ENCODE measurements at regions not wholly inside any gene's neighbourhood (a gene's known extent, or its start where the extent isn't known, plus 50 kb on each side); places are given as distances from the start of the nearest gene placed in this dataset.

GRCh38 chr4:103457566-103457965 lies 259.4 kb upstream of the CENPE start:
- no peaks in the 10 kb centered on the region for H3K36me3 ChIP-seq (ENCODE audit: control insufficient read depth, insufficient read depth, low read length)
- no peak overlapping the region for H3K9ac ChIP-seq (ENCODE audit: low read length)
- no peak overlapping the region for H3K27ac ChIP-seq (ENCODE audit: low read depth, low read length)
- H3K4me3 ChIP-seq (ENCODE audit: low read depth, low read length): no peak overlapping the region
- no peaks in the 10 kb centered on the region for H3K4me1 ChIP-seq (ENCODE audit: control insufficient read depth, insufficient read depth, low read length)
- H3K27me3 ChIP-seq (ENCODE audit: control insufficient read depth, insufficient read depth, low read length): no peaks in the 10 kb centered on the region
- peaks cover 4% of the 10 kb centered on the region; the same call in 1 of the 2 replicates for H3K9me3 ChIP-seq (ENCODE audit: control insufficient read depth, insufficient read depth, low read depth, low read length)

GRCh38 chr4:103451341-103451740 lies 253.2 kb upstream of the CENPE start:
- Histone ChIP-seq H3K27me3 (ENCODE audit: control insufficient read depth, insufficient read depth, low read length) (no peaks in the 10 kb centered on the region), H3K4me3 (ENCODE audit: low read depth, low read length) (no peak overlapping the region), H3K9me3 (ENCODE audit: control insufficient read depth, insufficient read depth, low read depth, low read length) (no peaks in the 10 kb centered on the region; the same call in 1 of the 2 replicates), H3K27ac (ENCODE audit: low read depth, low read length) (no peak overlapping the region), H3K36me3 (ENCODE audit: control insufficient read depth, insufficient read depth, low read length) (no peaks in the 10 kb centered on the region), H3K9ac (ENCODE audit: low read length) (no peak overlapping the region), H3K4me1 (ENCODE audit: control insufficient read depth, insufficient read depth, low read length) (no peaks in the 10 kb centered on the region)

- no peak overlapping the region for H3K27ac ChIP-seq (ENCODE audit: low read depth, low read length)
- H3K36me3 ChIP-seq (ENCODE audit: control insufficient read depth, insufficient read depth, low read length): no peaks in the 10 kb centered on the region
- H3K4me1 ChIP-seq (ENCODE audit: control insufficient read depth, insufficient read depth, low read length): no peaks in the 10 kb centered on the region
- no peaks in the 10 kb centered on the region for H3K27me3 ChIP-seq (ENCODE audit: control insufficient read depth, insufficient read depth, low read length)
- no peaks in the 10 kb centered on the region; the same call in 1 of the 2 replicates for H3K9me3 ChIP-seq (ENCODE audit: control insufficient read depth, insufficient read depth, low read depth, low read length)
- H3K9ac ChIP-seq (ENCODE audit: low read length): no peak overlapping the region
- no peak overlapping the region for H3K4me3 ChIP-seq (ENCODE audit: low read depth, low read length)
Observed at GRCh38 chr4:103450693-103451092, 252.6 kb upstream of the CENPE start.

GRCh38 chr4:103449296-103450023 lies 251.3 kb upstream of the CENPE start:
- Histone ChIP-seq H3K36me3 (ENCODE audit: control insufficient read depth, insufficient read depth, low read length) (no peaks in the 10 kb centered on the region), H3K4me1 (ENCODE audit: control insufficient read depth, insufficient read depth, low read length) (no peaks in the 10 kb centered on the region), H3K27ac (ENCODE audit: low read depth, low read length) (no peak overlapping the region), H3K9ac (ENCODE audit: low read length) (no peak overlapping the region), H3K4me3 (ENCODE audit: low read depth, low read length) (no peak overlapping the region), H3K9me3 (ENCODE audit: control insufficient read depth, insufficient read depth, low read depth, low read length) (no peaks in the 10 kb centered on the region), H3K27me3 (ENCODE audit: control insufficient read depth, insufficient read depth, low read length) (no peaks in the 10 kb centered on the region)

GRCh38 chr4:103445377-103445776 lies 247.2 kb upstream of the CENPE start:
- Histone ChIP-seq H3K4me3 (ENCODE audit: low read depth, low read length) (no peak overlapping the region), H3K27ac (ENCODE audit: low read depth, low read length) (no peak overlapping the region), H3K4me1 (ENCODE audit: control insufficient read depth, insufficient read depth, low read length) (no peaks in the 10 kb centered on the region), H3K27me3 (ENCODE audit: control insufficient read depth, insufficient read depth, low read length) (no peaks in the 10 kb centered on the region), H3K9ac (ENCODE audit: low read length) (no peak overlapping the region), H3K36me3 (ENCODE audit: control insufficient read depth, insufficient read depth, low read length) (no peaks in the 10 kb centered on the region), H3K9me3 (ENCODE audit: control insufficient read depth, insufficient read depth, low read depth, low read length) (no peaks in the 10 kb centered on the region)

GRCh38 chr4:103443324-103443723 lies 245.2 kb upstream of the CENPE start:
- H3K9ac ChIP-seq (ENCODE audit: low read length): no peak overlapping the region
- H3K27ac ChIP-seq (ENCODE audit: low read depth, low read length): no peak overlapping the region
- H3K9me3 ChIP-seq (ENCODE audit: control insufficient read depth, insufficient read depth, low read depth, low read length): no peaks in the 10 kb centered on the region
- no peaks in the 10 kb centered on the region for H3K4me1 ChIP-seq (ENCODE audit: control insufficient read depth, insufficient read depth, low read length)
- no peaks in the 10 kb centered on the region for H3K27me3 ChIP-seq (ENCODE audit: control insufficient read depth, insufficient read depth, low read length)
- H3K36me3 ChIP-seq (ENCODE audit: control insufficient read depth, insufficient read depth, low read length): no peaks in the 10 kb centered on the region
- no peak overlapping the region for H3K4me3 ChIP-seq (ENCODE audit: low read depth, low read length)

- Histone ChIP-seq H3K4me3 (ENCODE audit: low read depth, low read length) (no peak overlapping the region), H3K27ac (ENCODE audit: low read depth, low read length) (no peak overlapping the region)
Observed at GRCh38 chr4:103429283-103429682, 231.1 kb upstream of the CENPE start.

GRCh38 chr4:103425406-103425805 lies 227.3 kb upstream of the CENPE start:
- no peak overlapping the region for H3K27ac ChIP-seq (ENCODE audit: low read depth, low read length)
- peaks cover 33% of the 10 kb centered on the region for H3K4me1 ChIP-seq (ENCODE audit: control insufficient read depth, insufficient read depth, low read length)
- no peak overlapping the region for H3K9ac ChIP-seq (ENCODE audit: low read length)

More at GRCh38 chr4:103429283-103429682, 231.1 kb upstream of the CENPE start:
- Histone ChIP-seq H3K4me1 (ENCODE audit: control insufficient read depth, insufficient read depth, low read length) (peaks cover 28% of the 10 kb centered on the region), H3K9me3 (ENCODE audit: control insufficient read depth, insufficient read depth, low read depth, low read length) (no peaks in the 10 kb centered on the region), H3K9ac (ENCODE audit: low read length) (no peak overlapping the region), H3K36me3 (ENCODE audit: control insufficient read depth, insufficient read depth, low read length) (no peaks in the 10 kb centered on the region), H3K27me3 (ENCODE audit: control insufficient read depth, insufficient read depth, low read length) (no peaks in the 10 kb centered on the region)

GRCh38 chr4:103424853-103425252 lies 226.7 kb upstream of the CENPE start:
- no peak overlapping the region for H3K9ac ChIP-seq (ENCODE audit: low read length)
- H3K27me3 ChIP-seq (ENCODE audit: control insufficient read depth, insufficient read depth, low read length): no peaks in the 10 kb centered on the region

More at GRCh38 chr4:103425406-103425805, 227.3 kb upstream of the CENPE start:
- H3K4me3 ChIP-seq (ENCODE audit: low read depth, low read length): no peak overlapping the region
- no peaks in the 10 kb centered on the region for H3K27me3 ChIP-seq (ENCODE audit: control insufficient read depth, insufficient read depth, low read length)
- H3K9me3 ChIP-seq (ENCODE audit: control insufficient read depth, insufficient read depth, low read depth, low read length): peaks cover 12% of the 10 kb centered on the region
- peaks cover 2% of the 10 kb centered on the region for H3K36me3 ChIP-seq (ENCODE audit: control insufficient read depth, insufficient read depth, low read length)

GRCh38 chr4:103423261-103423660 lies 225.1 kb upstream of the CENPE start:
- H3K9ac ChIP-seq (ENCODE audit: low read length): no peak overlapping the region
- no peaks in the 10 kb centered on the region for H3K27me3 ChIP-seq (ENCODE audit: control insufficient read depth, insufficient read depth, low read length)
- H3K9me3 ChIP-seq (ENCODE audit: control insufficient read depth, insufficient read depth, low read depth, low read length): peaks cover 22% of the 10 kb centered on the region
- no peak overlapping the region for H3K4me3 ChIP-seq (ENCODE audit: low read depth, low read length)
- peaks cover 4% of the 10 kb centered on the region for H3K36me3 ChIP-seq (ENCODE audit: control insufficient read depth, insufficient read depth, low read length)
- H3K27ac ChIP-seq (ENCODE audit: low read depth, low read length): no peak overlapping the region
- peaks cover 23% of the 10 kb centered on the region for H3K4me1 ChIP-seq (ENCODE audit: control insufficient read depth, insufficient read depth, low read length)

More at GRCh38 chr4:103424853-103425252, 226.7 kb upstream of the CENPE start:
- Histone ChIP-seq H3K36me3 (ENCODE audit: control insufficient read depth, insufficient read depth, low read length) (peaks cover 4% of the 10 kb centered on the region), H3K4me1 (ENCODE audit: control insufficient read depth, insufficient read depth, low read length) (peaks cover 33% of the 10 kb centered on the region), H3K27ac (ENCODE audit: low read depth, low read length) (no peak overlapping the region), H3K4me3 (ENCODE audit: low read depth, low read length) (no peak overlapping the region), H3K9me3 (ENCODE audit: control insufficient read depth, insufficient read depth, low read depth, low read length) (peaks cover 14% of the 10 kb centered on the region)

GRCh38 chr4:103422467-103423219 lies 224.5 kb upstream of the CENPE start:
- Histone ChIP-seq H3K4me3 (ENCODE audit: low read depth, low read length) (no peak overlapping the region), H3K9ac (ENCODE audit: low read length) (no peak overlapping the region), H3K9me3 (ENCODE audit: control insufficient read depth, insufficient read depth, low read depth, low read length) (peaks cover 22% of the 10 kb centered on the region), H3K4me1 (ENCODE audit: control insufficient read depth, insufficient read depth, low read length) (peaks cover 22% of the 10 kb centered on the region), H3K36me3 (ENCODE audit: control insufficient read depth, insufficient read depth, low read length) (peaks cover 4% of the 10 kb centered on the region), H3K27me3 (ENCODE audit: control insufficient read depth, insufficient read depth, low read length) (no peaks in the 10 kb centered on the region), H3K27ac (ENCODE audit: low read depth, low read length) (no peak overlapping the region)
